K562 (cell line): ENCODE measurements at regions not wholly inside any gene's neighbourhood (a gene's known extent, or its start where the extent isn't known, plus 50 kb on each side); places are given as distances from the start of the nearest gene placed in this dataset.

Experiments
- ATAC-seq: fragments of 200-7000 bp; cut with Tn5 transposase; 3 replicates; pipeline ENCODE4 v1.9.1; 2020; ENCODE audit warnings: moderate library complexity
- BruUV-seq: library from RNA; stranded (reverse); fragments of 400-500 nt; replicated peaks from 2 replicates; lab custom pipeline; 2021; lab: Mats Ljungman, UMichigan
- CTCF ChIA-PET: fragments of 300-600 bp; formaldehyde crosslinking; extraction: SDS; loops from one replicate; lab custom pipeline; 2021; ENCODE audit warnings: low intra/inter-chr PET ratio; lab: Yijun Ruan, JAX
- POLR2A ChIA-PET: fragments of 300-600, 350-650 bp; sonication (Branson Sonifier 250); formaldehyde crosslinking; extraction: SDS; loops from one replicate; lab custom pipeline; 2021; ENCODE audit warnings: antibody characterized with exemption, inconsistent platforms; lab: Yijun Ruan, JAX
- DNase-seq, 4 experiments: peaks; one replicate each; pipeline versions ENCODE4 v3.0.0 to v3.0.0-alpha.2; 2011 to 2018; ENCODE audit warnings: low spot score in 3 of 4, mixed read lengths in 3 of 4; ENCODE audit errors: extremely low read depth in 1 of 4
- FAIRE-seq: peaks from 2 replicates; lab custom pipeline; 2011; peaks lifted over from hg19 to GRCh38; lab: Jason Lieb, UNC
- H2AFZ ChIP-seq: 2 replicates; pipeline ENCODE4 v1.6.0; 2011; ENCODE audit warnings: low read depth, low read length, control low read depth, inconsistent platforms
- H3K27ac ChIP-seq: fragments of 200-600 bp; 3 replicates; pipeline ENCODE4 v1.8.0; 2011; ENCODE audit warnings: low read depth, mild to moderate bottlenecking, control low read depth, inconsistent platforms, low read length, moderate library complexity, mixed read lengths; ENCODE audit errors: extremely low read depth
- H3K27me3 ChIP-seq, 2 experiments: fragments of 300-600 bp in 1 of 2; 2 replicates in 1 of 2; 3 replicates in 1 of 2; pipeline versions ENCODE4 v1.6.0 to v1.8.0; 2011; ENCODE audit warnings: inconsistent platforms in 2 of 2, low read length in 2 of 2, mild to moderate bottlenecking in 1 of 2, mixed read lengths in 1 of 2, moderate library complexity in 1 of 2; ENCODE audit not compliant: control insufficient read depth in 2 of 2, insufficient read depth in 2 of 2
- H3K36me3 ChIP-seq: fragments of 300-600 bp; 3 replicates; pipeline ENCODE4 v1.8.0; 2011; ENCODE audit warnings: mild to moderate bottlenecking, low read length, inconsistent platforms; ENCODE audit not compliant: control insufficient read depth, insufficient read depth
- H3K4me1 ChIP-seq, 2 experiments: fragments of 200-600 bp in 1 of 2; replicated peaks in 1 of 2; 2 replicates in 1 of 2; 3 replicates in 1 of 2; pipeline versions ENCODE4 v1.5.1 to v1.8.0; 2011; ENCODE audit warnings: inconsistent platforms in 2 of 2, low read length in 2 of 2, mild to moderate bottlenecking in 1 of 2, mixed read lengths in 1 of 2, moderate library complexity in 1 of 2; ENCODE audit not compliant: control insufficient read depth in 2 of 2, insufficient read depth in 2 of 2
- H3K4me2 ChIP-seq: 2 replicates; pipeline ENCODE4 v1.6.1; 2011; ENCODE audit warnings: low read length, control low read depth, inconsistent platforms, mixed read lengths; ENCODE audit not compliant: insufficient read depth
- H3K4me3 ChIP-seq: fragments of 200-600 bp; sonication (generic), shearing (Covaris generic); 2 replicates; pipeline ENCODE4 v1.5.1; 2016; ENCODE audit warnings: control low read depth, inconsistent platforms
- H3K79me2 ChIP-seq: fragments of 200-600 bp; 3 replicates; pipeline ENCODE4 v1.8.0; 2011; ENCODE audit warnings: low read length, inconsistent platforms; ENCODE audit not compliant: control insufficient read depth, insufficient read depth
- H3K9ac ChIP-seq, 2 experiments: 2 replicates each; pipeline versions ENCODE4 v1.6.0 to v1.6.1; 2011; ENCODE audit warnings: low read depth in 2 of 2, low read length in 2 of 2, control low read depth in 1 of 2, inconsistent platforms in 1 of 2, mild to moderate bottlenecking in 1 of 2, mixed read lengths in 1 of 2; ENCODE audit not compliant: insufficient read depth in 1 of 2
- H3K9me1 ChIP-seq: one replicate; pipeline ENCODE4 v1.6.0; 2011; ENCODE audit warnings: inconsistent platforms, mild to moderate bottlenecking, low read length, moderate library complexity; ENCODE audit not compliant: control insufficient read depth, insufficient read depth
- H3K9me3 ChIP-seq: replicated peaks from 2 replicates; pipeline ENCODE4 v1.5.1; 2011; ENCODE audit warnings: low read depth, low read length, inconsistent platforms; ENCODE audit not compliant: control insufficient read depth, insufficient read depth
- H4K20me1 ChIP-seq: replicated peaks from 2 replicates; pipeline ENCODE4 v1.6.1; 2011; ENCODE audit warnings: low read length, inconsistent platforms, mixed read lengths; ENCODE audit not compliant: control insufficient read depth, insufficient read depth
- KAT7 ChIP-seq: sonication (generic); formaldehyde crosslinking; IDR thresholded peaks from 2 replicates; pipeline ENCODE4 v1.8.0; 2022; ENCODE audit warnings: missing genetic modification reagents, mild to moderate bottlenecking, borderline replicate concordance
- KDM1A ChIP-seq, 2 experiments: fragments of 450-650 bp; IDR thresholded peaks; 2 replicates each; pipeline ENCODE4 v1.6.1; 2016; ENCODE audit warnings: mild to moderate bottlenecking in 2 of 2
- RBM15 ChIP-seq: fragments of 200-400 bp; formaldehyde crosslinking; IDR thresholded peaks from 2 replicates; pipeline ENCODE4 v1.6.1; 2018; ENCODE audit warnings: mild to moderate bottlenecking, low read length, moderate library complexity; ENCODE audit not compliant: insufficient read depth
- SIN3A ChIP-seq, 2 experiments: fragments of 150-350 bp in 1 of 2; IDR thresholded peaks; 2 replicates each; pipeline ENCODE4 v1.6.1; 2011 to 2016; ENCODE audit warnings: borderline replicate concordance in 2 of 2, low read depth in 2 of 2, low read length in 2 of 2, mild to moderate bottlenecking in 2 of 2, moderate library complexity in 2 of 2; ENCODE audit not compliant: control insufficient read depth in 1 of 2
- SRSF9 ChIP-seq: fragments of 200-400 bp; formaldehyde crosslinking; IDR thresholded peaks from 2 replicates; pipeline ENCODE4 v1.6.1; 2017; ENCODE audit warnings: low read depth, low read length, borderline replicate concordance
- ZNF140 ChIP-seq: fragments of 250-450 bp; sonication (Bioruptor Pico); IDR thresholded peaks from 2 replicates; pipeline ENCODE4 v1.8.0; 2021; ENCODE audit warnings: moderate library complexity, mild to moderate bottlenecking, inconsistent platforms
- ZNF174 ChIP-seq: fragments of 250-450 bp; sonication (Bioruptor Pico); IDR thresholded peaks from 2 replicates; pipeline ENCODE4 v1.4.0; 2020; ENCODE audit warnings: mild to moderate bottlenecking
- ZNF780A ChIP-seq: fragments of 250-450 bp; sonication (Bioruptor Pico); IDR thresholded peaks from 2 replicates; pipeline ENCODE4 v1.5.0; 2021; ENCODE audit warnings: mild to moderate bottlenecking
- WGBS: fragments of 100-300 bp; shearing (Covaris generic); methylation state at CpG from one replicate; pipeline ENCODE4 v1.1.6; 2016; ENCODE audit warnings: low coverage, mixed read lengths; ENCODE audit not compliant: insufficient coverage; ENCODE audit errors: missing lambda C conversion rate; 5-methylcytosine and 5-hydroxymethylcytosine counted together
- in situ Hi-C: fragments of 300-500 bp; cut with MboI; formaldehyde crosslinking; loops from 4 replicates; pipeline ENCODE4 v1.15.0; 2018; ENCODE audit warnings: inconsistent platforms, mixed read lengths
- intact Hi-C: fragments of 100-400 bp; cut with micrococcal nuclease; formaldehyde crosslinking; loops from 2 replicates; pipeline ENCODE4 v1.14.2; 2022
- TF ChIP-seq, protein P1 (sequence below): fragments of 450-650 bp; IDR thresholded peaks from 2 replicates; pipeline ENCODE4 v1.7.1; 2018; ENCODE audit warnings: mild to moderate bottlenecking, low read depth; ENCODE audit not compliant: partially characterized antibody
- TF ChIP-seq, protein P2 (sequence below): fragments of 450-650 bp; IDR thresholded peaks from 2 replicates; pipeline ENCODE4 v1.6.1; 2016; ENCODE audit warnings: antibody characterized with exemption
- TF ChIP-seq, protein P3 (sequence below): IDR thresholded peaks from 3 replicates; pipeline ENCODE4 v1.6.1; 2011; ENCODE audit warnings: borderline replicate concordance, mild to moderate bottlenecking; ENCODE audit not compliant: insufficient read length, insufficient read depth

DNA sequence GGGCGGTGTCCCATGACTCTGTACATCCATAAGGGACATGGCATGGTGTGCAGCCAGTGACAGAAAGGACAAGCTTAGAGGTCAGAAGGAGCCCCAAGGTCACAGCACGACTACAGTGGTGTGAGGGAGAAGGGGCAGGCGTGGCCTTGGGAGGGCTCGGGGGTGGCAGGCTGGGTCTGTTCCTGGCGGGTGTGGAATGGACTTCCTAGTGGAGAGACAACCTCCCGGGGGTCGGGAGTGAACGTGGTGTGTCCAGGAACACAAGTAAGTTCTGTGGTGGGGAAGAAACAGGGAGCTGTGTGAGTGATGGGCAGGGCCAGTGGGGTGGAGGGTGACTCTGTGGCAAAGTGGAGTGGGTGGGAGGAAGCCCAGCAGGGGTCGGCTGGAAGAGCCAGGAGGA is 279.3 kb downstream of the TEX29 start (continued):
- TF ChIP-seq SRSF9 = no peak
- TF ChIP-seq ZNF140 = no peak
- no peak for TF ChIP-seq ZNF174 (CRISPR knock-in tag)
- TF ChIP-seq KDM1A (IDR thresholded peaks at IDR 0.05) = no peak
- no peak for TF ChIP-seq KAT7 (CRISPR knock-in tag)
- TF ChIP-seq, protein P1, sequence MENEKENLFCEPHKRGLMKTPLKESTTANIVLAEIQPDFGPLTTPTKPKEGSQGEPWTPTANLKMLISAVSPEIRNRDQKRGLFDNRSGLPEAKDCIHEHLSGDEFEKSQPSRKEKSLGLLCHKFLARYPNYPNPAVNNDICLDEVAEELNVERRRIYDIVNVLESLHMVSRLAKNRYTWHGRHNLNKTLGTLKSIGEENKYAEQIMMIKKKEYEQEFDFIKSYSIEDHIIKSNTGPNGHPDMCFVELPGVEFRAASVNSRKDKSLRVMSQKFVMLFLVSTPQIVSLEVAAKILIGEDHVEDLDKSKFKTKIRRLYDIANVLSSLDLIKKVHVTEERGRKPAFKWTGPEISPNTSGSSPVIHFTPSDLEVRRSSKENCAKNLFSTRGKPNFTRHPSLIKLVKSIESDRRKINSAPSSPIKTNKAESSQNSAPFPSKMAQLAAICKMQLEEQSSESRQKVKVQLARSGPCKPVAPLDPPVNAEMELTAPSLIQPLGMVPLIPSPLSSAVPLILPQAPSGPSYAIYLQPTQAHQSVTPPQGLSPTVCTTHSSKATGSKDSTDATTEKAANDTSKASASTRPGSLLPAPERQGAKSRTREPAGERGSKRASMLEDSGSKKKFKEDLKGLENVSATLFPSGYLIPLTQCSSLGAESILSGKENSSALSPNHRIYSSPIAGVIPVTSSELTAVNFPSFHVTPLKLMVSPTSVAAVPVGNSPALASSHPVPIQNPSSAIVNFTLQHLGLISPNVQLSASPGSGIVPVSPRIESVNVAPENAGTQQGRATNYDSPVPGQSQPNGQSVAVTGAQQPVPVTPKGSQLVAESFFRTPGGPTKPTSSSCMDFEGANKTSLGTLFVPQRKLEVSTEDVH = no peak

DNA sequence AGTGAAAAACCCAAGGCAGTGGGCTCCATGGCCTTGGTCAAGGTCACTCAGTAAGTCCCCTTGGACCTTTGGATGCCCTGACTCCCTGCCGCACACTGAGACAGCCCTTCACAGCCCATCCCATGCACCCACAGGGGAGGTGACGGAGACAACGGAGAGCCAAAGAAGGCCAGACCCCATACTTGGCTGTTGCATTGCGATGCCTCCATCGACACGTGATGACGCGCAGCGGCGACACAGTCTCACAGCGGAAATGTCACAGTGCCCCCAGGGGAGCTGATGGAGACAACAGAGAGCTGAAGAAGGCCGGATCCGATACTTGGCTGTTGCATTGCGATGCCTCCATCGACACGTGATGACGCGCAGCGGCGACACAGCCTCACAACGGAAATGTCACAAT is 282.4 kb downstream of the TEX29 start:
- WGBS = 10% methylated on average over 18 of the region's 21 CpGs
- Histone ChIP-seq H3K27me3 (peaks cover 0 to 7% of the 10 kb centered on the region in 2 experiments; a peak in 2 of 5 replicates), H2AFZ (no peak overlapping the region), H3K27ac (no peak overlapping the region), H3K9me3 (no peaks in the 10 kb centered on the region), H3K4me1 (no peaks in the 10 kb centered on the region), H3K9ac (no peak overlapping the region), H3K4me3 (no peak overlapping the region), H3K9me1 (no peaks in the 10 kb centered on the region), H3K79me2 (no peaks in the 10 kb centered on the region), H3K4me2 (no peak overlapping the region), H3K36me3 (no peaks in the 10 kb centered on the region), H4K20me1 (no peaks in the 10 kb centered on the region; the same call in 1 of the 2 replicates)
- intact Hi-C loops = no loop called here
- CTCF ChIA-PET = no interaction called here
- POLR2A ChIA-PET = no interaction called here
- BruUV-seq = no TSS peak
- no peak for DNase-seq
- ATAC-seq = no peak
- in situ Hi-C loops = no loop called here
- FAIRE-seq = no peak
- TF ChIP-seq, protein P2, sequence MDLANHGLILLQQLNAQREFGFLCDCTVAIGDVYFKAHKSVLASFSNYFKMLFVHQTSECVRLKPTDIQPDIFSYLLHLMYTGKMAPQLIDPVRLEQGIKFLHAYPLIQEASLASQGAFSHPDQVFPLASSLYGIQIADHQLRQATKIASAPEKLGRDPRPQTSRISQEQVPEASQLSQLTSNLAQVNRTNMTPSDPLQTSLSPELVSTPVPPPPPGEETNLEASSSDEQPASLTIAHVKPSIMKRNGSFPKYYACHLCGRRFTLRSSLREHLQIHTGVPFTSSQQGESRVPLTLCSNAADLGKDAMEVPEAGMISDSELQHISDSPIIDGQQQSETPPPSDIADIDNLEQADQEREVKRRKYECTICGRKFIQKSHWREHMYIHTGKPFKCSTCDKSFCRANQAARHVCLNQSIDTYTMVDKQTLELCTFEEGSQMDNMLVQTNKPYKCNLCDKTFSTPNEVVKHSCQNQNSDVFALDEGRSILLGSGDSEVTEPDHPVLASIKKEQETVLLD = no peak
- TF ChIP-seq SIN3A (IDR thresholded peaks at IDR 0.05; ENCODE audit: borderline replicate concordance in 2 of 2, control insufficient read depth in 1 of 2, low read depth in 2 of 2, low read length in 2 of 2) = no peak
- no peak for TF ChIP-seq RBM15
- no peak for TF ChIP-seq ZNF780A (CRISPR knock-in tag)
- TF ChIP-seq, protein P3, sequence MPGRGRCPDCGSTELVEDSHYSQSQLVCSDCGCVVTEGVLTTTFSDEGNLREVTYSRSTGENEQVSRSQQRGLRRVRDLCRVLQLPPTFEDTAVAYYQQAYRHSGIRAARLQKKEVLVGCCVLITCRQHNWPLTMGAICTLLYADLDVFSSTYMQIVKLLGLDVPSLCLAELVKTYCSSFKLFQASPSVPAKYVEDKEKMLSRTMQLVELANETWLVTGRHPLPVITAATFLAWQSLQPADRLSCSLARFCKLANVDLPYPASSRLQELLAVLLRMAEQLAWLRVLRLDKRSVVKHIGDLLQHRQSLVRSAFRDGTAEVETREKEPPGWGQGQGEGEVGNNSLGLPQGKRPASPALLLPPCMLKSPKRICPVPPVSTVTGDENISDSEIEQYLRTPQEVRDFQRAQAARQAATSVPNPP = no peak
